NCI-H2107 treated with DMSO at 0.1 percent for 48 hours (cell line): ENCODE measurements at regions not wholly inside any gene's neighbourhood (a gene's known extent, or its start where the extent isn't known, plus 50 kb on each side); places are given as distances from the start of the nearest gene placed in this dataset.
"Not testable (repeated sequence)": the region's sequence is repeated elsewhere in the genome, so short reads cannot be mapped to it uniquely, and the experiment has no call there.

Experiments used
- DNase-seq: peaks from one replicate; lab custom pipeline; 2025; ENCODE audit not compliant: unreplicated experiment; lab: John Stamatoyannopoulos, UW

GRCh38 chr1:81738875-81739274 lies 61.9 kb upstream of the ADGRL2 start:
- peak; percentile 86 for DNase-seq

GRCh38 chr1:81733480-81733879 lies 67.3 kb upstream of the ADGRL2 start:
- DNase-seq = no peak

GRCh38 chr1:81731989-81732388 lies 68.7 kb upstream of the ADGRL2 start:
- no peak for DNase-seq

- DNase-seq = no peak
Observed at GRCh38 chr1:81730881-81731280, 69.9 kb upstream of the ADGRL2 start.

- not testable (repeated sequence) for DNase-seq
Observed at GRCh38 chr1:81730299-81730698, 70.4 kb upstream of the ADGRL2 start.

- no peak for DNase-seq
Observed at GRCh38 chr1:81729818-81730217, 70.9 kb upstream of the ADGRL2 start.

GRCh38 chr1:81729239-81729638 lies 71.5 kb upstream of the ADGRL2 start:
- no peak for DNase-seq

- DNase-seq = no peak
Observed at GRCh38 chr1:81725823-81726222, 74.9 kb upstream of the ADGRL2 start.

- not testable (repeated sequence) for DNase-seq
Observed at GRCh38 chr1:81722631-81723328, 78.0 kb upstream of the ADGRL2 start.

GRCh38 chr1:81720256-81720655 lies 80.5 kb upstream of the ADGRL2 start:
- DNase-seq = not testable (repeated sequence)

- DNase-seq = no peak
Observed at GRCh38 chr1:81717230-81717629, 83.5 kb upstream of the ADGRL2 start.

- no peak for DNase-seq
Observed at GRCh38 chr1:81715391-81715790, 85.3 kb upstream of the ADGRL2 start.

GRCh38 chr1:81714636-81715035 lies 86.1 kb upstream of the ADGRL2 start:
- peak; percentile 39 for DNase-seq

- DNase-seq = no peak
Observed at GRCh38 chr1:81712425-81712824, 88.3 kb upstream of the ADGRL2 start.

GRCh38 chr1:81710857-81711256 lies 89.9 kb upstream of the ADGRL2 start:
- no peak for DNase-seq

GRCh38 chr1:81708250-81708649 lies 92.5 kb upstream of the ADGRL2 start:
- no peak for DNase-seq

GRCh38 chr1:81706650-81707435 lies 93.9 kb upstream of the ADGRL2 start:
- no peak for DNase-seq

- DNase-seq = no peak
Observed at GRCh38 chr1:81703756-81704463, 96.8 kb upstream of the ADGRL2 start.

- no peak for DNase-seq
Observed at GRCh38 chr1:81703391-81703755, 97.4 kb upstream of the ADGRL2 start.

GRCh38 chr1:81702903-81703302 lies 97.8 kb upstream of the ADGRL2 start:
- DNase-seq = no peak

- DNase-seq = no peak
Observed at GRCh38 chr1:81702079-81702715, 98.5 kb upstream of the ADGRL2 start.
